GM06990 (cell line): ENCODE measurements at regions not wholly inside any gene's neighbourhood (a gene's known extent, or its start where the extent isn't known, plus 50 kb on each side); places are given as distances from the start of the nearest gene placed in this dataset.

Experiments
- DNase-seq: peaks from one replicate; pipeline ENCODE4 v3.0.0-alpha.2; 2011; ENCODE audit not compliant: insufficient read length; ENCODE audit errors: extremely low read depth
- H3K27me3 ChIP-seq: replicated peaks from 2 replicates; pipeline ENCODE4 v1.6.0; 2011; ENCODE audit warnings: low read length; ENCODE audit not compliant: control insufficient read depth, insufficient read depth
- H3K36me3 ChIP-seq: 2 replicates; pipeline ENCODE4 v1.5.1; 2011; ENCODE audit warnings: low read length; ENCODE audit not compliant: control insufficient read depth, insufficient read depth
- H3K4me3 ChIP-seq: replicated peaks from 2 replicates; pipeline ENCODE4 v1.5.1; 2011; ENCODE audit warnings: low read depth, mild to moderate bottlenecking, control low read depth, low read length
- CTCF ChIP-seq: IDR thresholded peaks from 2 replicates; pipeline ENCODE4 v1.5.1; 2011; ENCODE audit warnings: low read length, control low read depth, mild to moderate bottlenecking, inconsistent platforms; ENCODE audit not compliant: insufficient read depth, poor library complexity, severe bottlenecking

- Histone ChIP-seq H3K36me3 (no peaks in the 10 kb centered on the region), H3K4me3 (no peak overlapping the region), H3K27me3 (no peaks in the 10 kb centered on the region)
- no peak for DNase-seq
- TF ChIP-seq CTCF = no peak
These were observed 423.8 kb upstream of the PSMD7 start for GRCh38 chr16:73872856-73873255.

- no peak overlapping the region for H3K4me3 ChIP-seq
- H3K36me3 ChIP-seq = no peaks in the 10 kb centered on the region
- TF ChIP-seq CTCF = no peak
- no peaks in the 10 kb centered on the region for H3K27me3 ChIP-seq
- DNase-seq = no peak
These were observed 425.4 kb upstream of the PSMD7 start for GRCh38 chr16:73871088-73871733.

- no peaks in the 10 kb centered on the region for H3K27me3 ChIP-seq
- no peak for TF ChIP-seq CTCF
- DNase-seq = no peak
- no peak overlapping the region for H3K4me3 ChIP-seq
- H3K36me3 ChIP-seq = no peaks in the 10 kb centered on the region
These were observed 427.5 kb upstream of the PSMD7 start for GRCh38 chr16:73869126-73869525.

GRCh38 chr16:73864868-73865267 lies 431.7 kb upstream of the PSMD7 start:
- Histone ChIP-seq H3K36me3 (no peaks in the 10 kb centered on the region), H3K27me3 (no peaks in the 10 kb centered on the region), H3K4me3 (no peak overlapping the region)
- no peak for TF ChIP-seq CTCF
- no peak for DNase-seq

GRCh38 chr16:73858326-73858725 lies 438.3 kb upstream of the PSMD7 start:
- H3K27me3 ChIP-seq = no peaks in the 10 kb centered on the region
- no peak overlapping the region for H3K4me3 ChIP-seq
- no peak for DNase-seq
- H3K36me3 ChIP-seq = no peaks in the 10 kb centered on the region
- no peak for TF ChIP-seq CTCF

GRCh38 chr16:73853968-73854367 lies 442.6 kb upstream of the PSMD7 start:
- Histone ChIP-seq H3K27me3 (no peaks in the 10 kb centered on the region), H3K36me3 (no peaks in the 10 kb centered on the region), H3K4me3 (no peak overlapping the region)
- DNase-seq = no peak
- no peak for TF ChIP-seq CTCF
